HG02943 (cell line): ENCODE measurements at regions not wholly inside any gene's neighbourhood (a gene's known extent, or its start where the extent isn't known, plus 50 kb on each side); places are given as distances from the start of the nearest gene placed in this dataset.

ENCODE experiments used
- ATAC-seq: cut with Tn5 transposase; IDR thresholded peaks from one replicate; pipeline ENCODE4 v1.9.1; 2021; ENCODE audit warnings: mild to moderate bottlenecking, low read depth, moderate library complexity; ENCODE audit not compliant: unreplicated experiment

- no peak for ATAC-seq
These were observed 354.1 kb downstream of the HRH4 start for GRCh38 chr18:24814521-24814920.

DNA sequence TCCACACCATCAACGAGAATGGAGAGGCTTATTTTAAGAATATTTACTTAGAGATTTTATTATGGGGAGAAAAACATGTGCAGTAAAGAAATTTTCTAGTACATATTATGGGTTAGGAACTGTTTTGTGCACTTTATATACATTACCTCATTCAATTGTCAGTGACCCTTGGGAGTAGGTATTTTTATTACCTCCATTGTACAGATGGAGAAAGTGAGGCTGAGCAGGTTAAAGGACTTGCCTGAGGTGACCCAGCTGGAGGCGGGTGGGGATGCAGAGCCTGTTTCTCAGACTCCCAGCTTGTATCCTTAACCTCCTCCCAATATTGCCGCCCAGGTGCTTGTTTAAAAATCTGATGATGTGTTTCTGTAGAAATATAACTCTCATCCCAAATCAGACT lies 356.7 kb downstream of the HRH4 start:
- ATAC-seq, result no peak

GRCh38 chr18:24817587-24818371 lies 357.3 kb downstream of the HRH4 start:
- no peak for ATAC-seq

GRCh38 chr18:24818441-24818840 lies 358.0 kb downstream of the HRH4 start:
- ATAC-seq, result no peak

GRCh38 chr18:24819141-24819890 lies 358.9 kb downstream of the HRH4 start:
- no peak for ATAC-seq

DNA sequence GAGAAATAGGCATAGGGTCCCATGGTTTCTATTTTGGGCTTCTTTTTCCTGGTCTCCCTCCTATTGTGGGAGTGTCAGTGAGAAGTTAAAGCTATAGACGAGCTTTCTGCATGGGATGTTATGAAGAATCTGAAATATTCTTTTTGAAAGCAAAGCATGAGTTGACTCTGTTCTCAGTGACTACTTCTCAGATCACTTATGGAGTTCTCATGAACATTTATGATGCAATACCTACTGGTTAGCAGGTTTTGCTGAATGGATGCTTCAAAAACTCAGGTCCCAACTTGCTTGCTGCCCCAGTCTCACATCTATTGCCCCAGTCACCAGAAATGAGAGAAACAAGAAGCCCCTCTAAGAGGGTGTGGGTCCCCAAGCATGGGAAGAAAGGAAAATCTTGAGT lies 365.0 kb downstream of the HRH4 start:
- no peak for ATAC-seq

GRCh38 chr18:24826605-24827004 lies 366.2 kb downstream of the HRH4 start:
- ATAC-seq, result no peak

DNA sequence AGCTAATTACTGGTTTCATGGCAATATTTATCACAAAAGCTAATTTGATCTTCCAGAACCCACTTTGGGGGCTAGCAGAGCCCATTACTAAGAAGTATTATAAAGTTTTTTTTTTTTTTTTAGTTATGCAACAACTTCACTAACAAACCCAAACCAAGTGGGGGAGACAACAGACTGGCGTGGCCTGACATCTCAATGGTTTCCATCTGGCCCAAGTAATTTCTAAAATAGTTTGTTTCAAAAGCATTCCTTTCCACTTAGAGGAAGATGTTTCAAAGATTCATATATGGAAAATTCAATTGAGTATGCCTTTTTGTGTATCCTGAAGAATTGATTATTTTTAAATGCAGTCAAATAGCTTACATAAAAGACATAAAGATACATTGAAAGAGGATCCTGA lies 367.1 kb downstream of the HRH4 start:
- no peak for ATAC-seq

- no peak for ATAC-seq
These were observed 370.6 kb downstream of the HRH4 start for GRCh38 chr18:24831081-24831480.

- ATAC-seq, result no peak
These were observed 371.6 kb downstream of the HRH4 start for GRCh38 chr18:24831871-24832665.

DNA sequence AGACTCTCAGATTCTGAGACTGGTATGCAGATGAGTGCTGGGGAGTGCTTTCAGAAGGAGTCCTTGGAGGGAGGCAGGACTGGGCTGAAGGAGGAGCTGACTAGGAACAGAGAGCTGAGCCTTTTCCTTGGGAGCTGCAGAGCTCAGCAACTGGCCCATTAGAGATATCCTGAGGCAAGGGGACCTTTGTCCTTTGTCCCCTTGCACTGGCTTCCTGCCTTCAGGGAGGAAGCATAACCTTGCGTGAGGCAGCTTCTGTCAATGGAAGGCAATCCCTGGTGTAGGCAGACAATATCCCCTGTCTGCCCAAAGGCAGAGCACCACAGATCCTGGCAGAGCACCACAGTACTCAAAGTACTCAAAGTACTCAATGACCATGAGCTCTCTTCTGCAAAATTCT lies 375.3 kb downstream of the HRH4 start:
- ATAC-seq, result no peak

DNA sequence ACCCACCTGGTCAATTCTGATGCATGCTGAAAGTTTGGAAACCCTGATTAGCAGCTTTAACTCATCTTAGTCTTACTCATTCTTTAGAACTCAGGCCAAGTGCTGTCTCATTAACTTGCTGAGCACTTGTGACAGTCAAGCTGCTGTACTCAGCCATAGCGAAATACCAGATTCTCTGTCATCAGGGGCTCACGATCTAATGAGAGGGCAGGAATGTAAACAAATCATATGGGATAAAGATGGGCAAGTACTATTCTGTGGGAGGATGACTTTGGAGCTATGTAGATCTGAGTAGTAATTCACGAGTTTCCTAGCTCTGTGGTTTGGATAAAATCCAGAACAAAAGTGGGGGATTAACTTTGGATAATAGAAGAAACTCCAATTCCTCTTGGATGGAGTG lies 376.6 kb downstream of the HRH4 start:
- no peak for ATAC-seq

GRCh38 chr18:24840051-24840450 lies 379.6 kb downstream of the HRH4 start:
- ATAC-seq, result no peak

GRCh38 chr18:24840640-24841039 lies 380.2 kb downstream of the HRH4 start:
- no peak for ATAC-seq

DNA sequence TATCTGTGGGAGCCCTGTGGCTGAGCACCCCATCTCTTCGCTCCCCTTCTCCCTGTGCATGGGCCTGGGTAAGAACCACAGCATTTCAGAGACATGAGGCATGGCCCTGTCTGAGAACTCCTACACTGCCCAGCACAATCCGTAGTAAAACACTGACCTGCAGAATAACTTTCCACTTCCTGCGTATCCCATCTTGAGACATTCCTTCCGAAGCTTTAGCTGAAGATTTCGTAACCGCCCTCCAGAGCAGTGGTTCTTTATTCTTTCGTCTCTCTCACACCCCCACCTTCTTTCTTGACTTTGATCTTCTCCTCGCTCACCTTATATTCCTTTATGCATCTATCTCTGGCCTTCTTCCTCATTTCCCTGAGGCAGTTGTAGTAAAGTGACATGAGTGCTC lies 381.1 kb downstream of the HRH4 start:
- ATAC-seq, result no peak

DNA sequence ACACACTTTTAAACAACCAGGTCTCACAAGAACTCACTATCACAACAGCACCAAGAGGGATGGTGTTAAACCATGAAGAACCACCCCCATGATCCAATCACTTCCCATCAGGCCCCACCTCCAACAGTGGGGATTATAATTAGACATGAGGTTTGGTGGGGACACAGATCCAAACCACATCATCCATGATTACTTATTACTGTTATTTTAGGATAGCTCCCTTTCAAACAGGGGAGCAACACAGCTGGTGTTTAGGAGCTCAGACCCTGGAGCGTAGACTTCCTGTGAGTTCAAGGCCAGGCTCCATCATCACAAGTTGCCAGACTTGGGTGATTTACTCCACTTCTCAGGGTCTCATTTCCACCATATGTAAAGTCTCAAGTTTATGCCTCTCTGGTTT lies 382.7 kb downstream of the HRH4 start:
- no peak for ATAC-seq

DNA sequence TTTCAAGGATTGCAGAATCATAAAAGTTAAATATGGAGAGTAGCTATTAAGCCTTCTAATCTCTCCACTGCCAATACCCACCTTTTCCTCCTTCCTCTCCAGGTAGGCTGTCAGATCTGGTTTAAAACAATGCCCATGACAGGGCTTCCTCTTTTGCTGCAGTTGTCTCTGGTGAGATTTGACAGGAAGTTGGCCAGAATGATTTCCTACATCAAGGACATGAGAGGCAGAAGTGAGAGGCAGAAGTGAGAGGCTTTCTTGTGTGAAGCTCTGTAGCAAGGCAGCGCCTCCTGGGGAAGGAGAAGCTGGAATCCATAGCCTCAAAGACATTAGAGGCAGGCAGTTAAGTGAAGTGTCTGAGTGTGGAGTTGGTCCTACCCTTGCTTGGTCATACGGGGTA lies 385.7 kb downstream of the HRH4 start:
- ATAC-seq, result no peak

DNA sequence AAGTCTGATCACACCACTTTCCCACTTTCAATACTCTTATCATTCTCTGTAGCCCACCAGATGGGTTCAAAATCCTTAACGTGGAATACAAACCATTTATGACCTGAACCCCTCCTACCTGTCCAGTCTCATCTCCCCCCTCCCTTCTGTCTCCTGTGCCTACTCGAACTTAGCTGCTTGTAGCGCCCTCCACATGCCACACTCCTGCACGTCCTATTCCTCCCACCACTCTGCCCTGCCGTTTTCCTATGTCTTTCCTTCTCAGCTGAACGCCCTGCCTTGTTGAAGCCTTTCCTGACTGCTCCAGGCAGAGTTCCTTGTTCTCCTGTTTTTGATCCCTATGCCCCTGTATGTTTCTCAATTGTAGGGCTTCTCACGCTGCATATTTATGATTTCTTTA lies 390.1 kb downstream of the HRH4 start:
- no peak for ATAC-seq

DNA sequence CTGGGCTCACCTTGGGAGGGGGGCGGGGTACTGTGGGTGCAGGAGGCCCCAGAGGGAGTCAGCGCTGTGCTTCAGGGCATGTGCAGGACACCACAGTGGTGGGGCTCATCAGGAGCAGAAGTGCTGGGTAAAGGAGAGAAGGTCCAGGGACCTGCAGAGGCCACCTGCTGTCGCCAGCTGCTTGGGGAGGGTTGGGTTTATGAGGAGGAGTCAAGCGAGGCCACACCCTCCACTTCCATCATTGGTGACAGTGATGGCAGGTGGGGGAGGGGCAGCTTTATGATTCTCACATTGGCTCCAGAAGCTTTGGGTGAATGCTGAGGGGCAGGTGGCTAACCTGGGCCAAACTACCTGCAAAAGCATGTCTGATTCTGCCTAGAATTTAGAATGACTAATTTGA lies 392.6 kb downstream of the HRH4 start:
- no peak for ATAC-seq

- no peak for ATAC-seq
These were observed 400.7 kb downstream of the HRH4 start for GRCh38 chr18:24860978-24861680.
